ENCODE measurements at regions not wholly inside any gene's neighbourhood (a gene's known extent, or its start where the extent isn't known, plus 50 kb on each side); places are given as distances from the start of the nearest gene placed in this dataset.

DNA sequence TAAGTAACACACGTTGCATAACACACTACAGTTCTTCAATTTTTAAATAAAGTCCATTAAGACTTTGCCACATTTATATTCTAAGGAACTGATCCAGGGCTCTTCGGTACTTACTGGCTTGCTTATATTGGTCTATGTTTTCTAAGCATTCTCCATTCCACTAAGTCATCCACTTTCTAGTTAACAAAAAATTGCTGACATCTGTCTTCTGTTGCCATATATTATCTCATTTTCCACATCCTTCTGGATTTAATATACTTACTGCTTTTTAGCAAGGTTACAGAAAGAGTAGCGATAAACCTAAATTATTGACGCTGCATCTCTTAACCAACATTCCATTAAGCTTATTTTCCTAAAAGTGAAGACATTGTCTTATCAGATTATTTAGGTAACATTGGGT lies 238.4 kb upstream of the LRIG3 start:
- TF ChIP-seq, protein P1, sequence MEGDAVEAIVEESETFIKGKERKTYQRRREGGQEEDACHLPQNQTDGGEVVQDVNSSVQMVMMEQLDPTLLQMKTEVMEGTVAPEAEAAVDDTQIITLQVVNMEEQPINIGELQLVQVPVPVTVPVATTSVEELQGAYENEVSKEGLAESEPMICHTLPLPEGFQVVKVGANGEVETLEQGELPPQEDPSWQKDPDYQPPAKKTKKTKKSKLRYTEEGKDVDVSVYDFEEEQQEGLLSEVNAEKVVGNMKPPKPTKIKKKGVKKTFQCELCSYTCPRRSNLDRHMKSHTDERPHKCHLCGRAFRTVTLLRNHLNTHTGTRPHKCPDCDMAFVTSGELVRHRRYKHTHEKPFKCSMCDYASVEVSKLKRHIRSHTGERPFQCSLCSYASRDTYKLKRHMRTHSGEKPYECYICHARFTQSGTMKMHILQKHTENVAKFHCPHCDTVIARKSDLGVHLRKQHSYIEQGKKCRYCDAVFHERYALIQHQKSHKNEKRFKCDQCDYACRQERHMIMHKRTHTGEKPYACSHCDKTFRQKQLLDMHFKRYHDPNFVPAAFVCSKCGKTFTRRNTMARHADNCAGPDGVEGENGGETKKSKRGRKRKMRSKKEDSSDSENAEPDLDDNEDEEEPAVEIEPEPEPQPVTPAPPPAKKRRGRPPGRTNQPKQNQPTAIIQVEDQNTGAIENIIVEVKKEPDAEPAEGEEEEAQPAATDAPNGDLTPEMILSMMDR (IDR thresholded peaks at IDR 0.05; ENCODE audit: borderline replicate concordance, insufficient read depth, low read depth, low read length), result no peak

DNA sequence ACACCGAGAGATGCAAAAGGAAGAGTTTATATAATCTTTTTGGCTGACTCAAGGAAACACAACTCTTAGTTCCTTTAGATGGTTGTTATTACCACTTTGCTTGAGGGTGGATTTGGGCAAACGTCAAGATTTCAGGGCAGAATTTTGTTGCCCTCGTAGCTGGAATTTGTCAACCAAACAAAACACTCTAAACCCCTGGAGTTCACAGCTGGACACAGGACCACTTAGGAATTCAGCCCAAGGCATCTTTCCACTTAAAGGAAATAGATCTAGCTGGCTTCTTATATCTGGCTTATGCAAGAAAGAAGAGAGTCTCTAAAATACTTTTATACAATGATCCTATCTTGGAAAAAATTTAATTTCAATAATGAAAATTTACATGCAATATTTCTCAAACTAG lies 237.8 kb upstream of the LRIG3 start:
- H3K4me3 ChIP-seq (ENCODE audit: low read depth, low read length), result no peak overlapping the region
- TF ChIP-seq, protein P1 (IDR thresholded peaks at IDR 0.05; ENCODE audit: borderline replicate concordance, insufficient read depth, low read depth, low read length), result no peak

More for the DNA sequence above, 238.4 kb upstream of the LRIG3 start:
- no peak overlapping the region for H3K4me3 ChIP-seq (ENCODE audit: low read depth, low read length)

DNA sequence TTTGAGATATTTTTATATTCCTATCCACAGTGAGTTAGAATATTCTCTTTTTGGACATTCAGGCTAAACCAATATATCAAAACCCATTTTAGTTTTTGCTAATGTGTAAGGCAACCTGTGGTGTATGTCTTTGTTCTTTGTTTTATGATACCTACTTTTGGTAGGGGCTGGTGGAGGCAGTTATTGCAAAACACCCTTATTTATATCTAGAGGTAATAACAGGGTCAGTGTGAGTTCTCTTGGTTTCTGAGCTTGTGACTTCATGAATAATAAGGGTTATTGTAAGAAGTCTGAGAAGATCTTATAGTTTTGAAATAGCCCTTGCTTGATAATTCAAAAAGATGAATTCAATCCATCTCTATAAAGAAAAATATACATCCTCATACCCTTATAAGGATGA lies 235.1 kb upstream of the LRIG3 start:
- no peak overlapping the region for H3K4me3 ChIP-seq (ENCODE audit: low read depth, low read length)
- TF ChIP-seq, protein P1 (IDR thresholded peaks at IDR 0.05; ENCODE audit: borderline replicate concordance, insufficient read depth, low read depth, low read length), result no peak

DNA sequence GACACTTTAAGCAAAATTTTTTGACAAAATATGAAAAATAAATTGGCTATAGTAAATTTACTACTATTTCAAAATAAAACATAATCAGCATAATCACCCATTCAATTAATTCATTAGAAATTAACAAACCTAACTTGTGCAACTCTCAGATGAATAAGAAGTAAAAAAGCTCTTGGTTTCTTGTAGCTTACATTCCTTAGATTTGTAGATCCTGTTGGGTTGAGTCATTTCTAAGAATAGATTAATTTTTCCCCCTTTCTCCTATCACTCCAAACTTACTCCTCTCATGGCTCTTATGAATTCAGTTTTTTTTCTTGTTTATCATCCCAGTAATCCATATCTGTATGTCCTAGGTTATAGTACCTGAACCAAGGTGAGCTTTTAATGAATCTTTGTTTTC lies 230.9 kb upstream of the LRIG3 start:
- H3K4me3 ChIP-seq (ENCODE audit: low read depth, low read length), result no peak overlapping the region
- TF ChIP-seq, protein P1 (IDR thresholded peaks at IDR 0.05; ENCODE audit: borderline replicate concordance, insufficient read depth, low read depth, low read length), result no peak

DNA sequence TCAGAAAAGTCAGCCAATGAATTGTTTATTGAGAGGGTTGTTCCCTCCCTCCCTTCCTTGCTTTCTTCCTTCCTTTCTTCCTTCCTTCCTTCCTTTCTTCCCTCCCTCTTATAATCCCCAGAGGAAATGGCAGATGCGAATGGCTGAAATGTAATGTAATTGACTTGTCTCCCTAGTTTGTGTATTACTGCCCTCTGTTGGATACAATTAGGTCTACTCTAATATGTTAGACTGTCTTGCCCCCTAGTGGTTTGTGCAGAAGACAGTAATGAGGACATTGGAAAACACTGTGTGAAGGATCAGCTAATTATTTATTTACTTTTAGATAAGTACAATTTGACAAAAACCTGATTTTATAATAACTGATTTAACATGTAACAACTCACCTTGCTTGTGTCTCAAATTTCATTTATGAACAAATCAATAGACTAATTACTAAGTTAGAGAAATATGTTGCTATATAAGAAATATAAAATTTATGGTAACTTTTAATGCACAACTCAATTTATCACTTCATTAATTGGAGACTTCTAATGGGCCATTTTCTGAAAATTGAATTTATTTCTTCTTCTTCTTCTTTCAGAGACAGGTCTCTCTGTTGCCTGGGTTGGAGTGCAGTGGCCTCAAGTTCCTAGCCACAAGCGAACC lies 229.8 kb upstream of the LRIG3 start:
- H3K4me3 ChIP-seq (ENCODE audit: low read depth, low read length), result no peak overlapping the region
- TF ChIP-seq, protein P1 (IDR thresholded peaks at IDR 0.05; ENCODE audit: borderline replicate concordance, insufficient read depth, low read depth, low read length), result peak; percentile 76

DNA sequence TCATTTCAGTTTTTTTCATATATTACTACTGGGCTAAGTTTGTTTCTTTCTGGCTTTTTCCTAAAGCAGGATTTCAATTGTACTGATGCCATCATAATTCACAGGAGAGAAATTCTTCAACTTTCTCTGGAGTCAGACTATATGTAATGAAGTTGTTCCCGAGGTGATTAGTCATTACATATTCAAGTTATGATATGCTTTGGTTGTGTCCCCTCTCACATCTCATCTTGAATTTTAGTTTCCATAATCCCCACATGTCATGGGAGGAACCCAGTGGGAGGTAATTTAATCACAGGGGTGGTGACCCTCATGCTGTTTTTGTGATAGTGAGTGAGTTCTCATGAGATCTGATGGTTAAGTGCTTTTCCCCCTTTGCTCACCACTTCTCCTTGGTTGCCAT lies 227.5 kb upstream of the LRIG3 start:
- TF ChIP-seq, protein P1 (IDR thresholded peaks at IDR 0.05; ENCODE audit: borderline replicate concordance, insufficient read depth, low read depth, low read length), result no peak
- no peak overlapping the region for H3K4me3 ChIP-seq (ENCODE audit: low read depth, low read length)

DNA sequence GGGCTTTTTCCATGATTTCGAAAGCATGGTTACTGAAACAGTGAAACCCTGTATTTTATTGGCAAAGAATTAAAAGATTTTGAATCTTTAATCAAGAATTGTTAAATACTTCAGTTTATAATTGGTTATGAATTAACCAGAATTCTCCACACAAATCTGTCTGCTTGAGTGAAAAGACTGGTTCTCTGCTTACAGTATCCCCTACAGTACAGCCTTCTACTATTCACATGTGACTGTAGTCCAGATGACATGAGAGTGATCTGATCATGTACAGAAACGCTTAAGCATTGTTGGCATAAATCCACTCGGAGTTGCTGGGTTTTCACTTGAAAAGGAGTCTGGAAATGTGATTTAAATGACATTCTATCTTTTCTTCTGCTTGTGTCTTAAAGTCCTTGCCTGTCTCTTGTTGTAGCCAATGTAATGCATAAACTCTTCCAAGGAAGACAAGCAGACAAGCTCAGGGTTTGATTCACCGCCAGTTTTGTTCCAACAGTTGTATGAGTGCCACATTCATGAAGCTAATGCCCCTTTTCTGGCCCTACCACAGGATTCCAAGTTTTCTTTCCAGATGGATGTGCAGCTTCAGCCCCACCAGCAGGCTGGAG lies 222.0 kb upstream of the LRIG3 start:
- TF ChIP-seq, protein P1 (IDR thresholded peaks at IDR 0.05; ENCODE audit: borderline replicate concordance, insufficient read depth, low read depth, low read length), result no peak
- H3K4me3 ChIP-seq (ENCODE audit: low read depth, low read length), result no peak overlapping the region
